ENCODE measurements at regions not wholly inside any gene's neighbourhood (a gene's known extent, or its start where the extent isn't known, plus 50 kb on each side); places are given as distances from the start of the nearest gene placed in this dataset.

DNA sequence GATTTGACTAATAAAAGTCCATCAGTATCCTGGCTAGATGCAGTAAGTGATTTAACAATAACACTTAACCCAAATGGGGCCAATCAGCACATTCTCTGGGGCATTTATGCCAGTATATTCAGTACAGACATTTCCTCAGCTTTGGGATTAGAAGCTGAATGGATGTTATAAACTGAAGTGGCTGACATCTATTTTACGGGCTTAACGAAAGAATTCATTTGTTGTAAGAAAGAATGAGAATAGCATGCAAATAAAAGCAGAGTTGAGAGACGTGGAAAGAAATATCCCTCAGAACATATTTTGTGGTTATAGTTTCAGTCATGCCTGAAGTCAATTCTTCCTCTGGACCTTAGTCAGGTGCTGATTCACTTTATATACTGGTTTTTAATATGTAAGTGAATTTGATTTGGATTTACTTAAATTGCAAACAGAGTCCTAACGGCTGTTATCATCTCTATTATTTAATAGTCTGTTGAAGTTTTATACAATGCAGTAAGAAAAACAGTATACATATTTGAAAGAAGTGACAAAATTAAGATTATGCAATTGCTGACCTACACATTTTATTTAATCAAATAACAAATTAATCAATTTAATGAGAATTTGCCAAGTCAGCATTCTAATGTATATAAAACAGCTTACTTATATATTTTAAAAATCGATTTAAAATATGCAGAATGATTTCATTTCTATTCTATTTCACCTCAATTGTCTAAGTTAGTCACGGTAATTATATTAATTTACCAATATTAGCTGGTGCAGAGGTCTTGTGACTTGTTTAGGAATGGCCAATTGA, 513.9 kb upstream of the CADM2 start:
- no peak for TF ChIP-seq EZH2phosphoT487 (IDR thresholded peaks at IDR 0.05; ENCODE audit: borderline replicate concordance, low read length)
- no peak for TF ChIP-seq CTCF (IDR thresholded peaks at IDR 0.05; ENCODE audit: low read depth, low read length, poor library complexity, severe bottlenecking)
- H3F3A ChIP-seq (ENCODE audit: control insufficient read depth, insufficient read depth), result no peaks in the 10 kb centered on the region
- H3K36me3 ChIP-seq (ENCODE audit: control insufficient read depth, low read length), result no peaks in the 10 kb centered on the region
- H3K4me3 ChIP-seq (ENCODE audit: low read length), result no peak overlapping the region
- no peak overlapping the region for H3K4me2 ChIP-seq (ENCODE audit: low read length)
- no peaks in the 10 kb centered on the region for H3K9me3 ChIP-seq (ENCODE audit: control insufficient read depth, insufficient read depth, low read length)
- H3K4me1 ChIP-seq (ENCODE audit: control insufficient read depth, low read length), result no peaks in the 10 kb centered on the region
- no peaks in the 10 kb centered on the region for H3K79me2 ChIP-seq (ENCODE audit: control insufficient read depth, low read length)
- no peaks in the 10 kb centered on the region for H4K20me1 ChIP-seq (ENCODE audit: control insufficient read depth, insufficient read depth, low read depth, low read length)
- H3K27me3 ChIP-seq (ENCODE audit: control insufficient read depth, low read length), result no peaks in the 10 kb centered on the region
- H3K9me2 ChIP-seq (replicated peaks; ENCODE audit: control insufficient read depth, low read length), result no peaks in the 10 kb centered on the region
- no peak overlapping the region for H3K27ac ChIP-seq (ENCODE audit: low read depth, low read length)

DNA sequence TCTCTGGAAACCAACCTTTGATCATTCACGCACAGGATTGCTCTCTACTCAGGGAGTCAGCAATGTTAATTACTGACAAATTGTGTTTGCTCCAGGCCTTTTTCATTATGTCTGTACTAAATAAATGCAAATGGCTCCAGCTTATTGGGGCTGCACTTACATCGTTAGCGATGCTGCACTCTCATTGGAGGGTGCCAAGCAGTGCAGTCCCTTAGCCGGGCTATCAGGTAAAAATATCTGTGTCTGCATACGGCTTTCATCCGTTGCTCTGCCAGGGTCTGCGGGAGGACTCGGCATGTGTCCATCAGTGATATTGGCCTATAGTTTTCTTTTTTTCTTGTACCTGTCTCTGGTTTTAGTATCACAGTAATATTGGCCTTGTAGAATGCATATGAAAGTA, 471.5 kb upstream of the CADM2 start:
- TF ChIP-seq EZH2phosphoT487 (IDR thresholded peaks at IDR 0.05; ENCODE audit: borderline replicate concordance, low read length) (no peak), CTCF (IDR thresholded peaks at IDR 0.05; ENCODE audit: low read depth, low read length, poor library complexity, severe bottlenecking) (no peak)
- no peak overlapping the region for H3K27ac ChIP-seq (ENCODE audit: low read depth, low read length)
- no peak overlapping the region for H3K4me3 ChIP-seq (ENCODE audit: low read length)

DNA sequence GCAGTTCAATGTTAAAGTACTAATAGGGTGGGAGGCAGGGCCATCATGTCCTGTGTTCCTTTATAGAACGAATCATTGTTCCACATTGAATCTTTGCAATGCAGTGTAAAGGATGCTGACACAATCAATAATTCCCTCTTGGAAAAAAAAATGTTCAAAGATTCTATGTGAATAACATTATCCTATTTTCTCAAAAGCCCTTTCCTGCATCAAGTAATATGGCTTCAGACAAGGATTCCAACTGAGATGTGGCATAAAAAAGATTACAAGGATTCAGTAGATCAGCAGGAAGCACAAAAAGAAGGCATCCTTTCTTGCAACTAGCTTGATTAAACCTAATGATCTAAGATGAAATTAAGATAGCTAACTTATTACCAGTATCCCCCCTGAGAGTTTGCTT, 454.0 kb upstream of the CADM2 start:
- TF ChIP-seq EZH2phosphoT487 (IDR thresholded peaks at IDR 0.05; ENCODE audit: borderline replicate concordance, low read length) (no peak), CTCF (IDR thresholded peaks at IDR 0.05; ENCODE audit: low read depth, low read length, poor library complexity, severe bottlenecking) (no peak)
- Histone ChIP-seq H3K27me3 (ENCODE audit: control insufficient read depth, low read length) (no peaks in the 10 kb centered on the region), H3K9me2 (replicated peaks; ENCODE audit: control insufficient read depth, low read length) (no peaks in the 10 kb centered on the region), H3K9me3 (ENCODE audit: control insufficient read depth, insufficient read depth, low read length) (no peaks in the 10 kb centered on the region; the same call in 1 of the 2 replicates), H3F3A (ENCODE audit: control insufficient read depth, insufficient read depth) (no peaks in the 10 kb centered on the region), H3K36me3 (ENCODE audit: control insufficient read depth, low read length) (no peaks in the 10 kb centered on the region), H3K79me2 (ENCODE audit: control insufficient read depth, low read length) (no peaks in the 10 kb centered on the region), H4K20me1 (ENCODE audit: control insufficient read depth, insufficient read depth, low read depth, low read length) (no peaks in the 10 kb centered on the region), H3K4me1 (ENCODE audit: control insufficient read depth, low read length) (no peaks in the 10 kb centered on the region), H3K4me3 (ENCODE audit: low read length) (no peak overlapping the region), H3K4me2 (ENCODE audit: low read length) (no peak overlapping the region), H3K27ac (ENCODE audit: low read depth, low read length) (no peak overlapping the region)

More for the DNA sequence above, 471.5 kb upstream of the CADM2 start:
- Histone ChIP-seq H3K36me3 (ENCODE audit: control insufficient read depth, low read length) (no peaks in the 10 kb centered on the region), H3K27me3 (ENCODE audit: control insufficient read depth, low read length) (no peaks in the 10 kb centered on the region), H3K4me2 (ENCODE audit: low read length) (no peak overlapping the region), H3F3A (ENCODE audit: control insufficient read depth, insufficient read depth) (no peaks in the 10 kb centered on the region), H3K79me2 (ENCODE audit: control insufficient read depth, low read length) (no peaks in the 10 kb centered on the region), H4K20me1 (ENCODE audit: control insufficient read depth, insufficient read depth, low read depth, low read length) (no peaks in the 10 kb centered on the region), H3K9me2 (replicated peaks; ENCODE audit: control insufficient read depth, low read length) (no peaks in the 10 kb centered on the region), H3K9me3 (ENCODE audit: control insufficient read depth, insufficient read depth, low read length) (no peaks in the 10 kb centered on the region), H3K4me1 (ENCODE audit: control insufficient read depth, low read length) (no peaks in the 10 kb centered on the region)

Data from DOHH2 (cell line).